ENCODE measurements at regions not wholly inside any gene's neighbourhood (a gene's known extent, or its start where the extent isn't known, plus 50 kb on each side); places are given as distances from the start of the nearest gene placed in this dataset.
"Not testable (repeated sequence)": the region's sequence is repeated elsewhere in the genome, so short reads cannot be mapped to it uniquely, and the experiment has no call there.

DNA sequence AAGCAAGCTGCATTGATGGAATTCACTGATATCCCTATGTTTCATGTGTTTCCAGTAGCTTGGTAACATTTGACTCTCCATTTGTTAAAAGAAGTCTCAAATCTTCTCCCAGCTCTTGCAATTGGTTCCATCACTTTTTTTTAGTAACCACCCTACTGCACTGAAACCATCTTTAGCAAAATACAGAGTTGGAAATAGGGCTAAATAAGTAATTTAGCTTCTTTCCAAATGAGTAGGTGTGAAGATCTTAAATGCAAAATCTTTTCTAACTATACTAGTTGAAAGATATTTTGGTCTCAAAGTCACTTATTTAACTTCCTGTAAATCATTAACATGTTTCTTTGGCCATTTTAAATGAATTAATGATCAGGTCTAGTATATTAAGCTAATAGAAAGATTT lies 138.1 kb downstream of the DIRAS2 start:
- Mint-ChIP-seq H3K9me3 (peaks cover 3% of the 10 kb centered on the region), H3K27me3 (ENCODE audit: low read depth) (no peaks in the 10 kb centered on the region), H3K4me1 (peaks cover 3% of the 10 kb centered on the region), H3K27ac (no peak overlapping the region), H3K4me3 (no peak overlapping the region), H3K36me3 (no peaks in the 10 kb centered on the region)
- TF ChIP-seq CTCF (IDR thresholded peaks at IDR 0.05; ENCODE audit: unreplicated experiment): no peak
- no peak for DNase-seq (ENCODE audit: low spot score in 2 of 2, unreplicated experiment in 2 of 2)

- Mint-ChIP-seq H3K4me1 (peaks cover 3% of the 10 kb centered on the region), H3K36me3 (no peaks in the 10 kb centered on the region), H3K27me3 (ENCODE audit: low read depth) (no peaks in the 10 kb centered on the region), H3K4me3 (no peak overlapping the region), H3K27ac (no peak overlapping the region), H3K9me3 (peaks cover 3% of the 10 kb centered on the region)
- TF ChIP-seq CTCF (IDR thresholded peaks at IDR 0.05; ENCODE audit: unreplicated experiment): no peak
- no peak for DNase-seq (ENCODE audit: low spot score in 2 of 2, unreplicated experiment in 2 of 2)
Measured at GRCh38 chr9:90505695-90506094, 136.9 kb downstream of the DIRAS2 start.

DNA sequence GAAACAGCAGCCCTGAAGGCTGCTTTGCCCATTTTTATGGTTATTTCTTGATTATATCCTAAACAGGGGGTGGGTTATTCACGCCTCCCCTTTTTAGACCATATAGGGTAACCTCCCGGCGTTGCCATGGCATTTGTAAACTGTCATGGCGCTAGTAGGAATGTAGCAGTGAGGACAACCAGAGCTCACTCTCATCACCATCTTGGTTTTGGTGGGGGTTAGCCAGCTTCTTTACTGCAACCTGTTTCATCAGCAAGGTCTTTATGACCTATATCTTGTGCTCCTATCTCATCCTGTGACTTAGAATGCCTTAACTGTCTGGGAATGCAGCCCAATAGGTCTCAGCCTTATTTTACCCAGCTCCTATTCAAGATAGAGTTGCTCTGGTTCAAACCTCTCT lies 136.2 kb downstream of the DIRAS2 start:
- not testable (repeated sequence) for H3K4me1 Mint-ChIP-seq, H3K4me3 Mint-ChIP-seq

GRCh38 chr9:90507621-90508020 lies 135.0 kb downstream of the DIRAS2 start:
- Mint-ChIP-seq H3K4me1 (peaks cover 3% of the 10 kb centered on the region), H3K27me3 (ENCODE audit: low read depth) (no peaks in the 10 kb centered on the region), H3K9me3 (peaks cover 3% of the 10 kb centered on the region), H3K4me3 (no peak overlapping the region), H3K27ac (no peak overlapping the region), H3K36me3 (no peaks in the 10 kb centered on the region)
- no peak for DNase-seq (ENCODE audit: low spot score in 2 of 2, unreplicated experiment in 2 of 2)
- TF ChIP-seq CTCF (IDR thresholded peaks at IDR 0.05; ENCODE audit: unreplicated experiment): no peak

More for the DNA sequence above, 136.2 kb downstream of the DIRAS2 start:
- DNase-seq (ENCODE audit: low spot score in 2 of 2, unreplicated experiment in 2 of 2); H3K27ac Mint-ChIP-seq; H3K27me3 Mint-ChIP-seq (ENCODE audit: low read depth); H3K9me3 Mint-ChIP-seq; H3K36me3 Mint-ChIP-seq: not testable (repeated sequence)

DNA sequence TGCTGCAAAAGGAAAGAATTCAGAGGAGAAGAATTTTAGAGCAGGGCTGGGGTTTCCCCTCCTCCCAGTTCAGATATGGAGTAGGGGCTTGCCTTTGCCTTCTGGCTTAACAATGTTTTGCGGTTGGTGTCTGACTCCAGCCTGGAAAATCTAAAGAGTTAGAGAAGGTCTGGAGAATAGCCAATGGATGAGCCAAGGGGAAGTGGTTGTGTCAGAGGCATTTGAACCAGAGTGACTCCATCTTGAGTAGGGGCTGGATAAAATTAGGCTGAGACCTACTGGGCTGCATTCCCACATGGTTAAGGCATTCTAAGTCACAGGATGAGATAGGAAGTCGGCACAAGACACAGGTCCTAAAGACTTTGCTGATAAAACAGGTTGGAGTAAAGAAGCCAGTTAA lies 133.7 kb downstream of the DIRAS2 start:
- Mint-ChIP-seq H3K36me3 (no peaks in the 10 kb centered on the region), H3K9me3 (no peaks in the 10 kb centered on the region), H3K27me3 (ENCODE audit: low read depth) (no peaks in the 10 kb centered on the region), H3K27ac (no peak overlapping the region), H3K4me3 (no peak overlapping the region), H3K4me1 (peaks cover 3% of the 10 kb centered on the region)
- no peak for TF ChIP-seq CTCF (IDR thresholded peaks at IDR 0.05; ENCODE audit: unreplicated experiment)
- no peak for DNase-seq (ENCODE audit: low spot score in 2 of 2, unreplicated experiment in 2 of 2)

GRCh38 chr9:90511711-90512110 lies 130.9 kb downstream of the DIRAS2 start:
- no peak overlapping the region for H3K4me3 Mint-ChIP-seq
- H3K9me3 Mint-ChIP-seq: peaks cover 8% of the 10 kb centered on the region
- DNase-seq (ENCODE audit: low spot score in 2 of 2, unreplicated experiment in 2 of 2): no peak
- H3K27me3 Mint-ChIP-seq (ENCODE audit: low read depth): no peaks in the 10 kb centered on the region
- peaks cover 5% of the 10 kb centered on the region for H3K4me1 Mint-ChIP-seq
- TF ChIP-seq CTCF (IDR thresholded peaks at IDR 0.05; ENCODE audit: unreplicated experiment): no peak
- no peak overlapping the region for H3K27ac Mint-ChIP-seq
- no peaks in the 10 kb centered on the region for H3K36me3 Mint-ChIP-seq

Data from mesothelial cell of epicardium (in vitro differentiated cells).